SK-N-SH (cell line): ENCODE measurements at regions not wholly inside any gene's neighbourhood (a gene's known extent, or its start where the extent isn't known, plus 50 kb on each side); places are given as distances from the start of the nearest gene placed in this dataset.

Experiments
- CTCF ChIA-PET: fragments of 300-600, 350-600 bp; formaldehyde crosslinking; extraction: SDS; loops from one replicate; lab custom pipeline; 2021; lab: Yijun Ruan, JAX
- POLR2A ChIA-PET: fragments of 350-600 bp; sonication (Branson Sonifier 250); formaldehyde crosslinking; extraction: SDS; loops from one replicate; lab custom pipeline; 2020; ENCODE audit warnings: antibody characterized with exemption, inconsistent platforms; lab: Yijun Ruan, JAX
- DNase-seq: peaks from one replicate; pipeline ENCODE4 v3.0.0; 2012
- H2AFZ ChIP-seq: fragments of 200-600 bp; sonication (generic); 2 replicates; pipeline ENCODE4 v1.8.1; 2016; ENCODE audit warnings: antibody characterized with exemption, mild to moderate bottlenecking, low read depth
- H3F3A ChIP-seq: fragments of 200-600 bp; sonication (generic); replicated peaks from 2 replicates; pipeline ENCODE3; 2016; ENCODE audit warnings: antibody characterized with exemption, mild to moderate bottlenecking; ENCODE audit not compliant: insufficient read depth
- H3K27ac ChIP-seq, 2 experiments: fragments of 200-500 bp in 1 of 2; fragments of 200-600 bp in 1 of 2; sonication (Bioruptor generic) in 1 of 2; sonication (generic), shearing (Covaris generic) in 1 of 2; 2 replicates each; pipeline versions ENCODE4 v1.5.1 to v1.6.1; 2014 to 2016; ENCODE audit warnings: low read depth in 2 of 2, inconsistent platforms in 1 of 2, low read length in 1 of 2, mild to moderate bottlenecking in 1 of 2, mixed read lengths in 1 of 2
- H3K27me3 ChIP-seq: fragments of 200-600 bp; sonication (generic), shearing (Covaris generic); 2 replicates; pipeline ENCODE4 v1.6.1; 2016; ENCODE audit warnings: mixed run types; ENCODE audit not compliant: insufficient read depth
- H3K36me3 ChIP-seq, 2 experiments: fragments of 200-500 bp in 1 of 2; fragments of 200-600 bp in 1 of 2; sonication (Bioruptor generic) in 1 of 2; sonication (generic) in 1 of 2; replicated peaks in 1 of 2; 2 replicates each; pipeline versions ENCODE3 to v1.5.1; 2014 to 2016; ENCODE audit warnings: low read length in 1 of 2, mild to moderate bottlenecking in 1 of 2; ENCODE audit not compliant: insufficient read depth in 2 of 2, control insufficient read depth in 1 of 2
- H3K4me1 ChIP-seq, 2 experiments: fragments of 200-500 bp in 1 of 2; fragments of 200-600 bp in 1 of 2; sonication (Bioruptor generic) in 1 of 2; sonication (generic), shearing (Covaris generic) in 1 of 2; 2 replicates each; pipeline versions ENCODE4 v1.5.1 to v1.6.1; 2014 to 2016; ENCODE audit warnings: low read depth in 1 of 2, low read length in 1 of 2, mixed run types in 1 of 2; ENCODE audit not compliant: insufficient read depth in 2 of 2, control insufficient read depth in 1 of 2
- H3K4me2 ChIP-seq: fragments of 200-600 bp; sonication (generic), shearing (Covaris generic); 2 replicates; pipeline ENCODE4 v1.6.1; 2017; ENCODE audit warnings: mixed run types
- H3K4me3 ChIP-seq, 2 experiments: fragments of 200-500 bp in 1 of 2; fragments of 200-600 bp in 1 of 2; sonication (Bioruptor generic) in 1 of 2; sonication (generic), shearing (Covaris generic) in 1 of 2; 2 replicates each; pipeline versions ENCODE4 v1.5.1 to v1.8.1; 2014 to 2016; ENCODE audit warnings: low read depth in 2 of 2, inconsistent platforms in 1 of 2, low read length in 1 of 2, mild to moderate bottlenecking in 1 of 2, mixed read lengths in 1 of 2, moderate library complexity in 1 of 2
- H3K79me2 ChIP-seq: fragments of 200-600 bp; sonication (generic); 2 replicates; pipeline ENCODE4 v1.8.1; 2017; ENCODE audit warnings: mild to moderate bottlenecking; ENCODE audit not compliant: insufficient read depth
- H3K9ac ChIP-seq: fragments of 200-600 bp; sonication (generic); 2 replicates; pipeline ENCODE4 v1.6.1; 2017; ENCODE audit warnings: mixed run types
- H3K9me2 ChIP-seq: fragments of 200-600 bp; sonication (generic); 2 replicates; pipeline ENCODE4 v1.6.1; 2017; ENCODE audit warnings: mixed run types
- H3K9me3 ChIP-seq: fragments of 200-600 bp; sonication (generic); 2 replicates; pipeline ENCODE4 v1.6.1; 2017; ENCODE audit warnings: mixed run types, mild to moderate bottlenecking, moderate library complexity
- H4K20me1 ChIP-seq: fragments of 200-600 bp; sonication (generic); 2 replicates; pipeline ENCODE4 v1.6.1; 2017; ENCODE audit warnings: mild to moderate bottlenecking, mixed run types; ENCODE audit not compliant: insufficient read depth
- ELF1 ChIP-seq: IDR thresholded peaks from 2 replicates; pipeline ENCODE4 v1.4.0; 2012
- EP300 ChIP-seq, 2 experiments: IDR thresholded peaks; 2 replicates each; pipeline versions ENCODE4 v1.4.0 to v1.6.1; 2012; ENCODE audit warnings: borderline replicate concordance in 1 of 2, low read depth in 1 of 2, low read length in 1 of 2
- FOSL2 ChIP-seq: IDR thresholded peaks from 2 replicates; pipeline ENCODE4 v1.4.0; 2012; ENCODE audit warnings: low read depth, mild to moderate bottlenecking, moderate library complexity, borderline replicate concordance
- FOXJ3 ChIP-seq: sonication (generic); formaldehyde crosslinking; IDR thresholded peaks from 2 replicates; pipeline ENCODE4 v1.5.1; 2020; ENCODE audit warnings: mild to moderate bottlenecking, missing genetic modification reagents
- GABPA ChIP-seq: IDR thresholded peaks from 2 replicates; pipeline ENCODE4 v1.4.0; 2012; ENCODE audit warnings: low read depth, mild to moderate bottlenecking
- GATA2 ChIP-seq: sonication (generic); formaldehyde crosslinking; IDR thresholded peaks from 2 replicates; pipeline ENCODE4 v1.5.0; 2020; ENCODE audit warnings: mild to moderate bottlenecking, missing genetic modification reagents
- IRF3 ChIP-seq: fragments of 150-350 bp; IDR thresholded peaks from 2 replicates; pipeline ENCODE4 v1.6.1; 2016; ENCODE audit warnings: mild to moderate bottlenecking, low read depth, low read length
- JUND ChIP-seq: IDR thresholded peaks from 2 replicates; pipeline ENCODE4 v1.4.0; 2012
- MAX ChIP-seq: IDR thresholded peaks from 2 replicates; pipeline ENCODE4 v1.4.0; 2012; ENCODE audit warnings: low read depth
- MEF2A ChIP-seq: IDR thresholded peaks from 2 replicates; pipeline ENCODE4 v1.4.0; 2012; ENCODE audit warnings: low read depth, borderline replicate concordance
- MXI1 ChIP-seq: IDR thresholded peaks from 2 replicates; pipeline ENCODE4 v1.6.1; 2012; ENCODE audit warnings: mild to moderate bottlenecking, low read depth, low read length, improper control_type of control experiment
- NFIC ChIP-seq: IDR thresholded peaks from 2 replicates; pipeline ENCODE4 v1.4.0; 2012; ENCODE audit warnings: borderline replicate concordance
- PBX3 ChIP-seq: IDR thresholded peaks from 2 replicates; pipeline ENCODE4; 2012
- POLR2AphosphoS5 ChIP-seq: IDR thresholded peaks from 2 replicates; pipeline ENCODE4 v1.6.1; 2012; ENCODE audit warnings: low read depth, low read length
- RAD21 ChIP-seq: IDR thresholded peaks from 2 replicates; pipeline ENCODE4 v1.6.1; 2012; ENCODE audit warnings: mild to moderate bottlenecking, low read length
- REST ChIP-seq: IDR thresholded peaks from 2 replicates; pipeline ENCODE4 v1.6.1; 2012; ENCODE audit warnings: mild to moderate bottlenecking, low read depth, low read length, moderate library complexity
- RXRA ChIP-seq: IDR thresholded peaks from 2 replicates; pipeline ENCODE4 v1.4.0; 2012; ENCODE audit warnings: low read depth, mild to moderate bottlenecking, borderline replicate concordance
- SMC3 ChIP-seq: IDR thresholded peaks from 2 replicates; pipeline ENCODE4 v1.6.1; 2012; ENCODE audit warnings: low read depth, low read length, improper control_type of control experiment
- TAF1 ChIP-seq: IDR thresholded peaks from 2 replicates; pipeline ENCODE4 v1.6.1; 2012; ENCODE audit warnings: low read depth, mild to moderate bottlenecking, low read length, moderate library complexity, borderline replicate concordance
- TCF12 ChIP-seq: IDR thresholded peaks from 2 replicates; pipeline ENCODE4 v1.4.0; 2012
- TEAD4 ChIP-seq: IDR thresholded peaks from 2 replicates; pipeline ENCODE4 v1.4.0; 2012; ENCODE audit warnings: mild to moderate bottlenecking, borderline replicate concordance; ENCODE audit not compliant: insufficient read depth
- WGBS: methylation state at CpG from one replicate; pipeline ENCODE4 v1.1.6; 2017; ENCODE audit warnings: low lambda C conversion rate; 5-methylcytosine and 5-hydroxymethylcytosine counted together

GRCh38 chr5:92641031-92641962 lies 939.7 kb downstream of the NR2F1-AS1 start:
- no peaks in the 10 kb centered on the region for H3K9me2 ChIP-seq
- no peaks in the 10 kb centered on the region for H4K20me1 ChIP-seq
- peak overlapping the region; percentile 49 to 53 for H3K4me3 ChIP-seq
- peak overlapping the region; percentile 64 for H3K4me2 ChIP-seq
- peaks cover 7 to 28% of the 10 kb centered on the region in 2 experiments; a peak in 2 of 4 replicates for H3K4me1 ChIP-seq
- no peaks in the 10 kb centered on the region for H3K27me3 ChIP-seq
- peak overlapping the region; percentile 62 to 99 for H3K27ac ChIP-seq
- H2AFZ ChIP-seq: peak overlapping the region; percentile 64
- H3F3A ChIP-seq: peaks cover 12% of the 10 kb centered on the region
- WGBS: 9% methylated on average over 10 of the region's 10 CpGs
- H3K9ac ChIP-seq: peak overlapping the region; percentile 20; the same call in 1 of the 2 replicates
- H3K9me3 ChIP-seq: no peaks in the 10 kb centered on the region
- H3K79me2 ChIP-seq: no peaks in the 10 kb centered on the region
- CTCF ChIA-PET: interaction anchor here (1.0 kb wide), 1 partner anchor 47 kb away, joined by 3 read pairs; no protein-coding TSS in a partner anchor
- no peak; the same call in 1 of the 2 replicates for TF ChIP-seq MXI1
- TF ChIP-seq TCF12: peak; percentile 34; the same call in 1 of the 2 replicates
- peak; percentile 22; the same call in 1 of the 2 replicates for TF ChIP-seq RAD21
- 0 out of 2 replicates have a peak, but pooled peaks have one; percentile 8 for TF ChIP-seq FOXJ3 (CRISPR knock-in tag)
- peak; percentile 83 for TF ChIP-seq NFIC
- TF ChIP-seq JUND: peak; percentile 4
- TF ChIP-seq REST: 0 out of 2 replicates have a peak, but pooled peaks have one; percentile 18
- TF ChIP-seq IRF3: no peak
- TF ChIP-seq RXRA: 0 out of 2 replicates have a peak, but pooled peaks have one; percentile 4
- peak; percentile 39; the same call in 1 of the 2 replicates for TF ChIP-seq TEAD4
- TF ChIP-seq TAF1: no peak
- no peak for TF ChIP-seq POLR2AphosphoS5
- no peak for TF ChIP-seq MEF2A
- peak; percentile 58 for TF ChIP-seq GATA2 (CRISPR knock-in tag)
- TF ChIP-seq PBX3: peak; percentile 62
- TF ChIP-seq MAX: peak; percentile 46; the same call in 1 of the 2 replicates
- peak; percentile 42; the same call in 1 of the 2 replicates for TF ChIP-seq GABPA
- 0 out of 2 replicates have a peak, but pooled peaks have one; percentile 8 for TF ChIP-seq FOSL2
- TF ChIP-seq ELF1: 0 out of 2 replicates have a peak, but pooled peaks have one; percentile 10
- TF ChIP-seq SMC3: no peak
- peak; percentile 14 to 23; a peak in 2 of 4 replicates for TF ChIP-seq EP300 (IDR thresholded peaks at IDR 0.05; ENCODE audit: borderline replicate concordance in 1 of 2, low read depth in 1 of 2, low read length in 1 of 2)
- POLR2A ChIA-PET: no interaction called here
- DNase-seq: peak; percentile 50
- H3K36me3 ChIP-seq: no peaks in the 10 kb centered on the region
